NT2/D1 (cell line): ENCODE measurements at regions not wholly inside any gene's neighbourhood (a gene's known extent, or its start where the extent isn't known, plus 50 kb on each side); places are given as distances from the start of the nearest gene placed in this dataset.

Experiments
- YY1 ChIP-seq: IDR thresholded peaks from 2 replicates; pipeline ENCODE4 v1.6.1; 2011; ENCODE audit not compliant: insufficient read length, insufficient read depth
- ZNF274 ChIP-seq: IDR thresholded peaks from 2 replicates; pipeline ENCODE4 v1.6.1; 2011; ENCODE audit warnings: mild to moderate bottlenecking, low read depth, low read length

DNA sequence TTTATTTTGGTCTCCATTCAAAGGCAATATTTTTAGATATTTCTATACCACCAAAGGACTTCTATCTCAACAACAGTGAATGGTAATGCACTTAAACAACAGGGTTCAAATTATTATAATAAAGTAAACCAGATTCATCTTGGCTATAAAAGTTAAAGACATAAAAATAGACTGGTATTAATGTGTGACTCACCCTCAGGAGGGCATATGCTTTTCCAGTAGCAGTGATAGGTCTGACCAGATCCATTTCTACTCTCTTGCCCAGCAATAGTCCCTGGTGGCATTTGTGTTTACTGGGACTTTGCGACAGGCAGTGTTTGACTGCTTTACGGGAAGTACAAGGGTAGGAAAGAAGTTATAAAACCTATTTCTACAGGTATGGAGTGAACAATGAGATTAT lies 353.2 kb upstream of the ATP2B1 start:
- no peak for TF ChIP-seq ZNF274
- no peak for TF ChIP-seq YY1
